ENCODE measurements at regions not wholly inside any gene's neighbourhood (a gene's known extent, or its start where the extent isn't known, plus 50 kb on each side); places are given as distances from the start of the nearest gene placed in this dataset.

- ChIA-PET POLR2A (no interaction called here), CTCF (no interaction called here)
These were observed 438.3 kb downstream of the NXPH1 start for GRCh38 chr7:8871716-8872115.

DNA sequence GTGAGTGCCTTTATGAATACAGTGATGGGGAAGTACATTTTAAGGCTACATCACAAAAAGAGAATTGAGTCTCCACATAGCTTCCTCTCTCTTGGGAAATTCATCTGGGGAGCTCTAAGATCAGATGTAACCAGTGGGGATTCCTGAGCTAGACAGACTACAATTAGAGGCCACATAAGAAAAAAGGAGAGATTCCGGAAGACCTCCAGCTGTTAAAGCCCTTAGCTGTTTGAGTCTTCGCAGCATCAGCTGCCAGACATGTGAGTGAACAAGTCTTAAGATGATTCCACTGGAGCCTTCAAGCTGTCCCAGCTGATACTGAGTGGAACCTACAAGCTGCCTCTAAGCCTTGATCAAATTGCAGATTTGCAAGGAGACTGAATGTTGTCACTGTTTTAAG is 448.5 kb downstream of the NXPH1 start:
- no peak overlapping the region for H3K4me3 ChIP-seq (ENCODE audit: low read depth, low read length)
- ChIA-PET CTCF (interaction anchor here (0.6 kb wide), 1 partner anchor 78 kb away, joined by 3 read pairs; no protein-coding TSS in a partner anchor), POLR2A (no interaction called here)

More at GRCh38 chr7:8871716-8872115, 438.3 kb downstream of the NXPH1 start:
- TF ChIP-seq, protein P1, sequence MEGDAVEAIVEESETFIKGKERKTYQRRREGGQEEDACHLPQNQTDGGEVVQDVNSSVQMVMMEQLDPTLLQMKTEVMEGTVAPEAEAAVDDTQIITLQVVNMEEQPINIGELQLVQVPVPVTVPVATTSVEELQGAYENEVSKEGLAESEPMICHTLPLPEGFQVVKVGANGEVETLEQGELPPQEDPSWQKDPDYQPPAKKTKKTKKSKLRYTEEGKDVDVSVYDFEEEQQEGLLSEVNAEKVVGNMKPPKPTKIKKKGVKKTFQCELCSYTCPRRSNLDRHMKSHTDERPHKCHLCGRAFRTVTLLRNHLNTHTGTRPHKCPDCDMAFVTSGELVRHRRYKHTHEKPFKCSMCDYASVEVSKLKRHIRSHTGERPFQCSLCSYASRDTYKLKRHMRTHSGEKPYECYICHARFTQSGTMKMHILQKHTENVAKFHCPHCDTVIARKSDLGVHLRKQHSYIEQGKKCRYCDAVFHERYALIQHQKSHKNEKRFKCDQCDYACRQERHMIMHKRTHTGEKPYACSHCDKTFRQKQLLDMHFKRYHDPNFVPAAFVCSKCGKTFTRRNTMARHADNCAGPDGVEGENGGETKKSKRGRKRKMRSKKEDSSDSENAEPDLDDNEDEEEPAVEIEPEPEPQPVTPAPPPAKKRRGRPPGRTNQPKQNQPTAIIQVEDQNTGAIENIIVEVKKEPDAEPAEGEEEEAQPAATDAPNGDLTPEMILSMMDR (tag by site-specific recombination; IDR thresholded peaks at IDR 0.05), result no peak
- TF ChIP-seq ZNF521 (tag by site-specific recombination; IDR thresholded peaks at IDR 0.05) (no peak), ZNF585B (tag by site-specific recombination; IDR thresholded peaks at IDR 0.05) (no peak), KLF7 (tag by site-specific recombination; IDR thresholded peaks at IDR 0.05; ENCODE audit: borderline replicate concordance) (no peak), GFI1B (tag by site-specific recombination; IDR thresholded peaks at IDR 0.05) (no peak), ZNF223 (tag by site-specific recombination; IDR thresholded peaks at IDR 0.05) (no peak), KLF8 (tag by site-specific recombination; IDR thresholded peaks at IDR 0.05) (no peak)
- no peak overlapping the region for H3K4me3 ChIP-seq (ENCODE audit: low read depth, low read length)
- H3K4me1 ChIP-seq (ENCODE audit: control insufficient read depth, insufficient read depth, low read length), result no peaks in the 10 kb centered on the region
- no peaks in the 10 kb centered on the region for H3K36me3 ChIP-seq (ENCODE audit: control insufficient read depth in 2 of 2, insufficient read depth in 1 of 2, low read length in 2 of 2)
- no peaks in the 10 kb centered on the region for H3K9me3 ChIP-seq (ENCODE audit: control insufficient read depth, insufficient read depth, low read depth, low read length)
- H3K27ac ChIP-seq (ENCODE audit: extremely low read depth, low read depth, low read length), result no peak overlapping the region

More for the DNA sequence above, 448.5 kb downstream of the NXPH1 start:
- no peak overlapping the region for H3K27ac ChIP-seq (ENCODE audit: extremely low read depth, low read depth, low read length)
- TF ChIP-seq SP7 (tag by site-specific recombination; IDR thresholded peaks at IDR 0.05) (no peak), ZNF324 (tag by site-specific recombination; IDR thresholded peaks at IDR 0.05) (no peak), MYNN (tag by site-specific recombination; IDR thresholded peaks at IDR 0.05; ENCODE audit: borderline replicate concordance) (no peak), FEZF1 (tag by site-specific recombination; IDR thresholded peaks at IDR 0.05) (no peak), PRDM10 (tag by site-specific recombination; IDR thresholded peaks at IDR 0.05) (no peak), ZNF664 (tag by site-specific recombination; IDR thresholded peaks at IDR 0.05) (no peak)
- TF ChIP-seq, protein P2, sequence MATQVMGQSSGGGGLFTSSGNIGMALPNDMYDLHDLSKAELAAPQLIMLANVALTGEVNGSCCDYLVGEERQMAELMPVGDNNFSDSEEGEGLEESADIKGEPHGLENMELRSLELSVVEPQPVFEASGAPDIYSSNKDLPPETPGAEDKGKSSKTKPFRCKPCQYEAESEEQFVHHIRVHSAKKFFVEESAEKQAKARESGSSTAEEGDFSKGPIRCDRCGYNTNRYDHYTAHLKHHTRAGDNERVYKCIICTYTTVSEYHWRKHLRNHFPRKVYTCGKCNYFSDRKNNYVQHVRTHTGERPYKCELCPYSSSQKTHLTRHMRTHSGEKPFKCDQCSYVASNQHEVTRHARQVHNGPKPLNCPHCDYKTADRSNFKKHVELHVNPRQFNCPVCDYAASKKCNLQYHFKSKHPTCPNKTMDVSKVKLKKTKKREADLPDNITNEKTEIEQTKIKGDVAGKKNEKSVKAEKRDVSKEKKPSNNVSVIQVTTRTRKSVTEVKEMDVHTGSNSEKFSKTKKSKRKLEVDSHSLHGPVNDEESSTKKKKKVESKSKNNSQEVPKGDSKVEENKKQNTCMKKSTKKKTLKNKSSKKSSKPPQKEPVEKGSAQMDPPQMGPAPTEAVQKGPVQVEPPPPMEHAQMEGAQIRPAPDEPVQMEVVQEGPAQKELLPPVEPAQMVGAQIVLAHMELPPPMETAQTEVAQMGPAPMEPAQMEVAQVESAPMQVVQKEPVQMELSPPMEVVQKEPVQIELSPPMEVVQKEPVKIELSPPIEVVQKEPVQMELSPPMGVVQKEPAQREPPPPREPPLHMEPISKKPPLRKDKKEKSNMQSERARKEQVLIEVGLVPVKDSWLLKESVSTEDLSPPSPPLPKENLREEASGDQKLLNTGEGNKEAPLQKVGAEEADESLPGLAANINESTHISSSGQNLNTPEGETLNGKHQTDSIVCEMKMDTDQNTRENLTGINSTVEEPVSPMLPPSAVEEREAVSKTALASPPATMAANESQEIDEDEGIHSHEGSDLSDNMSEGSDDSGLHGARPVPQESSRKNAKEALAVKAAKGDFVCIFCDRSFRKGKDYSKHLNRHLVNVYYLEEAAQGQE (tag by site-specific recombination; IDR thresholded peaks at IDR 0.05), result no peak
- H3K4me1 ChIP-seq (ENCODE audit: control insufficient read depth, insufficient read depth, low read length), result no peaks in the 10 kb centered on the region
- H3K36me3 ChIP-seq (ENCODE audit: control insufficient read depth in 2 of 2, insufficient read depth in 1 of 2, low read length in 2 of 2), result no peaks in the 10 kb centered on the region
- no peaks in the 10 kb centered on the region for H3K9me3 ChIP-seq (ENCODE audit: control insufficient read depth, insufficient read depth, low read depth, low read length)

All from HEK293 (cell line).